ENCODE measurements at regions not wholly inside any gene's neighbourhood (a gene's known extent, or its start where the extent isn't known, plus 50 kb on each side); places are given as distances from the start of the nearest gene placed in this dataset.
A peak's percentile ranks its signal among the peaks of the same experiment; 100 is the strongest.

DNA sequence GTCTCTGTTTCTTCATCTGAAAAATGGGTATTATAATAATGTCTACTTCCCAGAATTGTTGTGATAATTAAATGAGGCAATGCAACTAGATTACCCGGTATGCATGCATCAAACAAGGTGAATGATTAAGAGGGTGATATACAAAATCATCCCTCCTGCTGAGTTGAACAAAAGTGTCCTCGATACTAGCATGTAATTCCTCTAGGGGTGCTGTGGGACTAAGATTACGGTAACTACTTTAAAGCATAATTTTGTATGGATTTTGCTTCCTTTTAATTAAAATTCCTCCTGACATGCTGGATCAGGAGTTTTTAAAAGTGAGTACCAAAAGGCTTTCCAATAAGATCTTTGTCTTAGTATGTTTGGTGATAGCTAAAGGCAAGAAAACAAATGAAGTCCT is 98.7 kb upstream of the PRMT6 start:
- Histone ChIP-seq H3K4me2 (ENCODE audit: insufficient read depth, low read length) (no peak overlapping the region), H3K36me3 (ENCODE audit: insufficient read depth, low read length) (no peaks in the 10 kb centered on the region), H3K4me1 (ENCODE audit: insufficient read depth, low read length) (no peaks in the 10 kb centered on the region), H3K27me3 (ENCODE audit: insufficient read depth, low read length, poor library complexity) (peaks cover 7% of the 10 kb centered on the region), H3K9me3 (ENCODE audit: insufficient read depth, low read length, severe bottlenecking) (no peaks in the 10 kb centered on the region), H3K9ac (ENCODE audit: low read depth, low read length) (no peak overlapping the region), H3K4me3 (ENCODE audit: low read depth in 1 of 2, low read length in 2 of 2) (no peak overlapping the region), H4K20me1 (ENCODE audit: insufficient read depth, low read length) (no peaks in the 10 kb centered on the region), H3K79me2 (ENCODE audit: insufficient read depth, low read length) (no peaks in the 10 kb centered on the region), H2AFZ (ENCODE audit: low read depth, low read length) (no peak overlapping the region), H3K27ac (ENCODE audit: low read length) (no peak overlapping the region)
- no peak for DNase-seq
- TF ChIP-seq EZH2 (IDR thresholded peaks at IDR 0.05; ENCODE audit: borderline replicate concordance, low read depth, low read length, severe bottlenecking) (no peak), CTCF (IDR thresholded peaks at IDR 0.05; ENCODE audit: borderline replicate concordance, extremely low read depth, low read length, poor library complexity, severe bottlenecking) (peak; percentile 42)
- no peak for ATAC-seq (ENCODE audit: insufficient read depth, low read depth)

- Histone ChIP-seq H2AFZ (ENCODE audit: low read depth, low read length) (no peak overlapping the region), H4K20me1 (ENCODE audit: insufficient read depth, low read length) (no peaks in the 10 kb centered on the region), H3K9me3 (ENCODE audit: insufficient read depth, low read length, severe bottlenecking) (no peaks in the 10 kb centered on the region), H3K36me3 (ENCODE audit: insufficient read depth, low read length) (no peaks in the 10 kb centered on the region), H3K4me2 (ENCODE audit: insufficient read depth, low read length) (no peak overlapping the region), H3K27ac (ENCODE audit: low read length) (no peak overlapping the region), H3K27me3 (ENCODE audit: insufficient read depth, low read length, poor library complexity) (no peaks in the 10 kb centered on the region), H3K4me3 (ENCODE audit: low read depth in 1 of 2, low read length in 2 of 2) (no peak overlapping the region), H3K9ac (ENCODE audit: low read depth, low read length) (no peak overlapping the region), H3K4me1 (ENCODE audit: insufficient read depth, low read length) (no peaks in the 10 kb centered on the region), H3K79me2 (ENCODE audit: insufficient read depth, low read length) (no peaks in the 10 kb centered on the region)
- ATAC-seq (ENCODE audit: insufficient read depth, low read depth): no peak
- TF ChIP-seq EZH2 (IDR thresholded peaks at IDR 0.05; ENCODE audit: borderline replicate concordance, low read depth, low read length, severe bottlenecking) (no peak), CTCF (IDR thresholded peaks at IDR 0.05; ENCODE audit: borderline replicate concordance, extremely low read depth, low read length, poor library complexity, severe bottlenecking) (no peak)
- DNase-seq: no peak
These were observed 96.1 kb upstream of the PRMT6 start for GRCh38 chr1:106960412-106960811.

DNA sequence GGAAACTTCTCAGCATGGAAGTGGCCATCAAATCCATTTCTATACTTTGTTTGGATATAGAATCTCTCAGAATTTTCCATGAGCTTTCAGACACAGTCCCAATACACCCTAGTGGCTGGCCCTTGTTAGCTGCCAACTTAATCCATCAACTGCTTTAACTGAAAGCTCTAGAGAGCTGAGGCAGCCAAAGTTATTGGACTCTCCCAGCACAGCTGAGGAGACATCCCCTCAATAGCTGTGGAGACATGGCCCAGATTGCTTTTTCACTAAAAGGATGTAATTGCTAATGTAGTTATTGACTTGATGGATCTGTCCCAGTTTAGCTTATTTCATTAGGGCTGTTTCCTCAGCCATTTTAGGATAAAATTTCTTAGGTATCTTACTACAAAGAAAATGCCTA is 94.8 kb upstream of the PRMT6 start:
- Histone ChIP-seq H3K9ac (ENCODE audit: low read depth, low read length) (no peak overlapping the region), H3K27ac (ENCODE audit: low read length) (no peak overlapping the region), H3K4me1 (ENCODE audit: insufficient read depth, low read length) (no peaks in the 10 kb centered on the region), H3K36me3 (ENCODE audit: insufficient read depth, low read length) (no peaks in the 10 kb centered on the region), H3K4me2 (ENCODE audit: insufficient read depth, low read length) (no peak overlapping the region), H3K9me3 (ENCODE audit: insufficient read depth, low read length, severe bottlenecking) (no peaks in the 10 kb centered on the region), H3K4me3 (ENCODE audit: low read depth in 1 of 2, low read length in 2 of 2) (no peak overlapping the region), H2AFZ (ENCODE audit: low read depth, low read length) (no peak overlapping the region), H4K20me1 (ENCODE audit: insufficient read depth, low read length) (no peaks in the 10 kb centered on the region), H3K79me2 (ENCODE audit: insufficient read depth, low read length) (no peaks in the 10 kb centered on the region), H3K27me3 (ENCODE audit: insufficient read depth, low read length, poor library complexity) (no peaks in the 10 kb centered on the region)
- no peak for DNase-seq
- ATAC-seq (ENCODE audit: insufficient read depth, low read depth): no peak
- no peak for TF ChIP-seq CTCF (IDR thresholded peaks at IDR 0.05; ENCODE audit: borderline replicate concordance, extremely low read depth, low read length, poor library complexity, severe bottlenecking)
- no peak for TF ChIP-seq EZH2 (IDR thresholded peaks at IDR 0.05; ENCODE audit: borderline replicate concordance, low read depth, low read length, severe bottlenecking)

DNA sequence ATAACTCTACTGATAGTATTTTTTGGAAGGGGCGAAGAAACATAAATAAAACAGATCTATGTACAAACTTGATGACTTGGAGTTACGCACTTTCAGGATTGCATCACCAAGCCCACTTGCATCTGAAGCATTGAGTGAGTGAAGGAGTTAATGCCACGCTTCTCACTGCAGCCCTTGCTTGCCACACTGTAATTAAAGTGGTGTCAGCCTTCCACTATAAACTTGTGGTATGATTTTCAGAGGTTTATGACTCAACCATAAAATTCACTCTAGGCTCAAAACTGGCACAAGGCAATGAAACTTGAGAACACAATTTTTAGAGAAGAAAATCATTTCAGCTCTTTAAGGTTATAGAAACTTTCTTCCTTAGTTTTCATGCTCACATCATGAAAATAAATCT is 93.9 kb upstream of the PRMT6 start:
- ATAC-seq (ENCODE audit: insufficient read depth, low read depth) (no peak), DNase-seq (no peak)
- no peaks in the 10 kb centered on the region for H3K4me1 ChIP-seq (ENCODE audit: insufficient read depth, low read length)
- H3K4me2 ChIP-seq (ENCODE audit: insufficient read depth, low read length): no peak overlapping the region
- no peak overlapping the region for H2AFZ ChIP-seq (ENCODE audit: low read depth, low read length)
- no peaks in the 10 kb centered on the region for H3K9me3 ChIP-seq (ENCODE audit: insufficient read depth, low read length, severe bottlenecking)
- H3K79me2 ChIP-seq (ENCODE audit: insufficient read depth, low read length): no peaks in the 10 kb centered on the region
- H3K27ac ChIP-seq (ENCODE audit: low read length): no peak overlapping the region
- H3K4me3 ChIP-seq (ENCODE audit: low read depth in 1 of 2, low read length in 2 of 2): no peak overlapping the region
- H3K27me3 ChIP-seq (ENCODE audit: insufficient read depth, low read length, poor library complexity): no peaks in the 10 kb centered on the region
- no peaks in the 10 kb centered on the region for H4K20me1 ChIP-seq (ENCODE audit: insufficient read depth, low read length)
- H3K9ac ChIP-seq (ENCODE audit: low read depth, low read length): no peak overlapping the region
- no peak for TF ChIP-seq CTCF (IDR thresholded peaks at IDR 0.05; ENCODE audit: borderline replicate concordance, extremely low read depth, low read length, poor library complexity, severe bottlenecking)
- TF ChIP-seq EZH2 (IDR thresholded peaks at IDR 0.05; ENCODE audit: borderline replicate concordance, low read depth, low read length, severe bottlenecking): no peak
- H3K36me3 ChIP-seq (ENCODE audit: insufficient read depth, low read length): no peaks in the 10 kb centered on the region
